Activated T-cell treated with anti-CD3 and anti-CD28 coated beads, Interleukin-2, amount 50 U/mL, for 24 hours (primary cell): ENCODE measurements at regions not wholly inside any gene's neighbourhood (a gene's known extent, or its start where the extent isn't known, plus 50 kb on each side); places are given as distances from the start of the nearest gene placed in this dataset.
"Not testable (repeated sequence)": the region's sequence is repeated elsewhere in the genome, so short reads cannot be mapped to it uniquely, and the experiment has no call there.

Experiments
- DNase-seq: peaks from one replicate; pipeline ENCODE4 v3.0.0-alpha.2; 2020
- H3K27ac Mint-ChIP-seq: 2 replicates; pipeline ENCODE4 v1.8.0; 2020; ENCODE audit warnings: mild to moderate bottlenecking, mixed read lengths
- H3K27me3 Mint-ChIP-seq: 2 replicates; pipeline ENCODE4 v1.8.0; 2020; ENCODE audit warnings: mixed read lengths
- H3K36me3 Mint-ChIP-seq: 2 replicates; pipeline ENCODE4 v1.8.0; 2020; ENCODE audit warnings: low read depth, mixed read lengths
- H3K4me1 Mint-ChIP-seq: 2 replicates; pipeline ENCODE4 v1.8.0; 2020; ENCODE audit warnings: low read depth, mixed read lengths
- H3K4me3 Mint-ChIP-seq: 2 replicates; pipeline ENCODE4 v1.8.0; 2020; ENCODE audit warnings: mild to moderate bottlenecking, moderate library complexity, mixed read lengths
- H3K9me3 Mint-ChIP-seq: 2 replicates; pipeline ENCODE4 v1.8.0; 2020; ENCODE audit warnings: mixed read lengths

DNA sequence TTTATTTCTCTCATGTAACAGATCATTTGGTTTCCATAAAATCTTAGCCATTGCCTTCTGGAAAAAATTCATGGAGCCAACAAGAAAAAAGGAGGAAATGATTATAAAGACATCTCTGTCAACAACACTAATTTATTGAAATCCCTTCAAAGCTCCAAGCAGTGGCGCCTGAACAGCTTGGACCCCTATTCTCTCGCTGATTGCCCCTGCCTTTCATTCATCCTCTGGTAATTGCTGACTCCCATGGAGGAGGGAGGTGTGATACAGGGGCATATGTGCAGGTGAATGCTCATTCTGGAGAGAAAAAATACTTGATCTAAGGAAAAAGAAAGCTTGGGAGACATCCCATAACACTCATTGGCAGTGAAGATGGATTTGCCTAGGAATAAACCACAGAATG, 345.5 kb downstream of the FGFR2 start:
- Mint-ChIP-seq H3K27me3 (no peaks in the 10 kb centered on the region), H3K4me1 (no peaks in the 10 kb centered on the region), H3K9me3 (peaks cover 3% of the 10 kb centered on the region), H3K36me3 (no peaks in the 10 kb centered on the region), H3K4me3 (no peak overlapping the region), H3K27ac (no peak overlapping the region)
- DNase-seq: no peak

DNA sequence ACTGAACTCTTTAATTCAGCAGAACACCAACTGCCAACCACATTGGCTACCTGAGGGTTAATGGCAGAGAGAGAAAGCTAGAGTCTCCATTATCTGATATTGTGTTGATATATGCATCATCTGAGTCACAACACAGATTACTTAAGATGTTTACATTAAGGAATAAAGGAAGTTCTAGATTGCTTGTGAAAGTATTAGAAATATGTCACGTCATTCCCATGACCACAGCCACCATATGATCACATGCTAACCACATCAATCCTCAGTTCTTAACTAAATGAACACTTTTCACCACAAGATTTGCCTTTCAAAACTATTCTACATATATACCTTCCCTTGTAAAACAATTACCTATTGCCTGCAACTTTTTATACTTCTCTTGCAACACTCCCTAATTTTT, 337.9 kb downstream of the FGFR2 start:
- no peak for DNase-seq
- H3K4me3 Mint-ChIP-seq: no peak overlapping the region

DNA sequence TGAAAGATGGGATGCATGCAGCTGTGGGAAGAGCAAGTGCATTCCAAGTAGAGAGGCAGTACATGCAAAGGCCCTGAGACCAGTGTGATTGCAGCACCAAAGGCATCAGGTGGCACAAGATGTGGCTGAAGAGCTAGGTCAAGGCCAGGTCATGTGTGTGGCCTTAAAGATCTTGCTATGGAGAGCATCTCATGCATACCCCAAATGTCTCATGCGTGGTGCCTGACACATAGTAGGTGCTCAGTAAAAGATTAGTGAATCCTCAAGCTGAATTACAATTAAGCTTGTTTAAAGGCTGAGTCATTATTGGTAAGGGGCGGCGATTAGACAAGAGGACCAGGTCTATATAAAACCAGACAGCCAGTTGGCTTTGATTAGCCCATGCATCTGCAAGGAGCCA, 336.6 kb downstream of the FGFR2 start:
- Mint-ChIP-seq H3K9me3 (peaks cover 3% of the 10 kb centered on the region), H3K4me1 (no peaks in the 10 kb centered on the region), H3K27ac (no peak overlapping the region), H3K36me3 (no peaks in the 10 kb centered on the region), H3K27me3 (no peaks in the 10 kb centered on the region), H3K4me3 (no peak overlapping the region)
- DNase-seq: no peak

More for the DNA sequence above, 337.9 kb downstream of the FGFR2 start:
- H3K27me3 Mint-ChIP-seq: no peaks in the 10 kb centered on the region
- H3K9me3 Mint-ChIP-seq: peaks cover 3% of the 10 kb centered on the region
- no peaks in the 10 kb centered on the region for H3K36me3 Mint-ChIP-seq
- no peaks in the 10 kb centered on the region for H3K4me1 Mint-ChIP-seq
- H3K27ac Mint-ChIP-seq: no peak overlapping the region

- Mint-ChIP-seq H3K4me3 (no peak overlapping the region), H3K4me1 (no peaks in the 10 kb centered on the region), H3K9me3 (no peaks in the 10 kb centered on the region), H3K36me3 (no peaks in the 10 kb centered on the region), H3K27ac (no peak overlapping the region), H3K27me3 (no peaks in the 10 kb centered on the region)
- DNase-seq: no peak
Measured at GRCh38 chr10:121262774-121263430, 335.3 kb downstream of the FGFR2 start.

DNA sequence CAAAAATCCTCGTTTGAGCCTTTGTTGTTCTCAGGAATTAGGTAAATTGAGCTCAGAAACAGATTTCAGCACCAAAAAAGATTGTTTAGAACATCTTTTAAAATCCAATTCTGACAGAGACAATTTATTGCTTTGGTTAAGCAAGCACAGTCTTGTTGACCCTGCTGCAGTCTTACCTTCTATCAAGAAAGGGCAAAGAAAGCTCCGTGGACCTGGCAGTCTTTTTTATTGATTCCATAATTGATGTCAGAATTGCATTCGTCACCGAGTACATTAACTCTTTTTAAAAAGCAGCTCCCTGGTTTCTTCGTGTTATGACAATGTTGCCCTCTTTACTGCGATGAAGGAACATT, 334.8 kb downstream of the FGFR2 start:
- Mint-ChIP-seq H3K4me1 (no peaks in the 10 kb centered on the region), H3K27ac (no peak overlapping the region), H3K4me3 (no peak overlapping the region), H3K9me3 (no peaks in the 10 kb centered on the region), H3K36me3 (no peaks in the 10 kb centered on the region), H3K27me3 (no peaks in the 10 kb centered on the region)
- no peak for DNase-seq

GRCh38 chr10:121265360-121266123, 332.7 kb downstream of the FGFR2 start:
- Mint-ChIP-seq H3K36me3 (no peaks in the 10 kb centered on the region), H3K4me1 (no peaks in the 10 kb centered on the region), H3K27ac (no peak overlapping the region), H3K4me3 (no peak overlapping the region), H3K9me3 (no peaks in the 10 kb centered on the region), H3K27me3 (no peaks in the 10 kb centered on the region)
- DNase-seq: no peak

- H3K4me1 Mint-ChIP-seq: no peaks in the 10 kb centered on the region
- no peak for DNase-seq
- H3K4me3 Mint-ChIP-seq: no peak overlapping the region
- no peaks in the 10 kb centered on the region for H3K27me3 Mint-ChIP-seq
- no peak overlapping the region for H3K27ac Mint-ChIP-seq
- no peaks in the 10 kb centered on the region for H3K36me3 Mint-ChIP-seq
- no peaks in the 10 kb centered on the region for H3K9me3 Mint-ChIP-seq
Measured at GRCh38 chr10:121266370-121266769, 331.9 kb downstream of the FGFR2 start.

GRCh38 chr10:121267236-121268003, 330.8 kb downstream of the FGFR2 start:
- no peak overlapping the region for H3K27ac Mint-ChIP-seq
- no peaks in the 10 kb centered on the region for H3K36me3 Mint-ChIP-seq
- DNase-seq: no peak
- H3K4me1 Mint-ChIP-seq: no peaks in the 10 kb centered on the region
- H3K4me3 Mint-ChIP-seq: no peak overlapping the region
- H3K9me3 Mint-ChIP-seq: no peaks in the 10 kb centered on the region
- H3K27me3 Mint-ChIP-seq: no peaks in the 10 kb centered on the region

DNA sequence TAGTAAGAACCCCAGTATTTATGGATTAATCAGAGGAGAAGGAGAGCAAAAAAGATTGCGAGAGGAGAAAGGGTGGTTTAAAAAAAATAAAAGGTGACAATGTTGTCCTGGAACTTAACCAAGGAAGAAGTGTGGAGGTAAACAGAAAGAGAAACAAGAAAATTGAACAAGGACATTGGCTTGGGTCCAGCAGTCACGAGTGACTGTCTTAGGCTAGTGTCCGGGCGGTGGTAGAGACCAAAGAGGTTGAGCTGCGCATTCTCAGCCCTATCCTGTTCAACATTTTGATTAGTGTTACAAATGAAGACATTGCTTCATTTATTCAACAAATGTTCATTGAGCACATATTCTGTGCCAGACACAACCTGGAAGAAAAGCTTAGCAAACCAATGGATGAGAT, 329.9 kb downstream of the FGFR2 start:
- Mint-ChIP-seq H3K4me3 (no peak overlapping the region), H3K4me1 (no peaks in the 10 kb centered on the region), H3K27me3 (no peaks in the 10 kb centered on the region), H3K27ac (no peak overlapping the region), H3K9me3 (no peaks in the 10 kb centered on the region), H3K36me3 (no peaks in the 10 kb centered on the region)
- no peak for DNase-seq

DNA sequence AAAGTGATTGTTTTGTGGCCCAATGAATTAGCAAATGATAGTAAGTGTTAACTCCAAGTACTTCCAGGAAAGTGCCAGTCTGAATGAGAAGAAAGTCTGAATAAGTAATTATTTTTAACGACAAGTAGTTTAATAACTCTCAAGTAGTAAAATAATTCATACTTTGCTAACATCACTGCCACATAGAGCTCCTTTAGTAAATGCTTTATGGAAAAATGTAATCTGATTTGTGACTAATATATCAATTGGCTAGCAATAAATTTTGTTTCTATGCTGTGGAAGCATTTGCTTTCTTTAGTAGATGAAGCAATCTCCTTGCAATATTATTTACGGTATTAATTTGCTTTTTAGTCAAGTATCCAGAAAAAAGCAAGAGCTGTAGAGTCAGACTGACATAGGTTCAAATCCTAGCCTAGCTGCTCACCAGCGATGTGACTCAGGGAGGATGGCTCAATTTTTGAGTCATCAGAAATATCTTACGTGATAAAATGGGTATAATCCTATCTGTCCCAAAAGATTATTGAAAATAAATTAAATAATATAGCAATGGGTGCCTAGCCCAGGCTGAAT, 329.3 kb downstream of the FGFR2 start:
- Mint-ChIP-seq H3K4me1 (no peaks in the 10 kb centered on the region), H3K4me3 (no peak overlapping the region), H3K36me3 (no peaks in the 10 kb centered on the region), H3K27ac (no peak overlapping the region), H3K9me3 (no peaks in the 10 kb centered on the region), H3K27me3 (no peaks in the 10 kb centered on the region)
- DNase-seq: no peak

DNA sequence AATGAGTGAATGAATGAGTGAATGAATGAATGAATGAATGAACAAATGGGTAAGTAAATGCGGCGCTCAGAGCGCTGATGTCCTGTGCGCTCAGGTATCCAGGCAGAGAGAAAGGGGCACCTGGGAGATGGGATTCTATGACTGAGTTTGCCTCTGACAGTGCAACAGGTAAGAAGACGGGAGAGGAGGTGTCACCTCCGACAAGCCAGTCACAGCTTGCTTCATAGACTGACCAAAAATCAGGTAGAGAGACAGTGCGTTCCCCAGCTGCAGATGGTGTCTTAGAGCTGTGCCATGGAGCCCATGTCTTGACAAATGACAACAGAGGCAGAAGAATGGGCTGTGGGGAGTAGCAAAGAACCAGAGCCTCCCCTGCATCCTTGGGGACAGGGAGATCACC, 327.3 kb downstream of the FGFR2 start:
- Mint-ChIP-seq H3K36me3 (no peaks in the 10 kb centered on the region), H3K4me1 (no peaks in the 10 kb centered on the region), H3K4me3 (no peak overlapping the region), H3K27me3 (no peaks in the 10 kb centered on the region), H3K9me3 (no peaks in the 10 kb centered on the region), H3K27ac (no peak overlapping the region)
- no peak for DNase-seq

DNA sequence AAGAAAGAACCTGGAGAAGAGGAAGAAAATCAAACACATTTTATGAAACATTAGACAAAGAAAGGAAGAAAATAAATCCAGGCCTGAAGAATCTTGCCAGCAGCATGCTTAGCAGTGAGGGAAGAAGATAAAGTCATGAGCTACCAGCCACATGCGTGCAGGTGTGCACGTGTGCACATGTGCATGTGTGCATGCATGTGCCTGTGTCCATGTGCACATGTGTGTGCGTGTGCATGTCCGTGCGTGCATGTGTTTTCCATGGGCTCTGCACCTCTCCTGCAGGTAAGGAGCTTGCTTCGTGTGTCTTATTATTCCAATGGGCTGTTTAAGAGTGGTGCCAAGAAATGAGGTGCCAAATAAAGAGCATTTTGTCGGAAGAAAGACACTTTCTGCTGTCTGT, 322.2 kb downstream of the FGFR2 start:
- no peaks in the 10 kb centered on the region for H3K27me3 Mint-ChIP-seq
- no peak overlapping the region for H3K27ac Mint-ChIP-seq
- H3K4me1 Mint-ChIP-seq: no peaks in the 10 kb centered on the region
- no peaks in the 10 kb centered on the region for H3K36me3 Mint-ChIP-seq
- no peak overlapping the region for H3K4me3 Mint-ChIP-seq
- no peak for DNase-seq
- H3K9me3 Mint-ChIP-seq: peaks cover 7% of the 10 kb centered on the region

DNA sequence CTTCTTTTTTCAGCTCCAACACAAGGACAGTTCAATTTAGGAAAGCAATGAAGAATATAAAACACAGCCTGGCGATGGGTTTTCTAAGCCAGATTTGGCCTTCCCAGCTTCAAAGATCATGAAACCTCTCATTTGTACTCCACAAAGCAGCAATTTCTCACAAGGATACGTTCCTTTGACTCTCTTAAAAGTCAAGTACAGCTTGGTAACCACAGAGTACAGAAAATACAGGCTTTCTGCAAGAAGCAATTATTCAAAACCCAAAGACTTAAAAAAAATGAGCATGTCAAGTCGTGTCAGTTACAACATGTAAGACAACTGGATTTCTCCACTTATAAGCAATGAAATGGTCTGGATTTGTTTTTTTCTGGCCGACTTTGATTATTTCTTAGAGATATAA, 321.4 kb downstream of the FGFR2 start:
- Mint-ChIP-seq H3K4me1 (no peaks in the 10 kb centered on the region), H3K27me3 (no peaks in the 10 kb centered on the region), H3K4me3 (no peak overlapping the region), H3K36me3 (no peaks in the 10 kb centered on the region), H3K9me3 (peaks cover 7% of the 10 kb centered on the region), H3K27ac (no peak overlapping the region)
- DNase-seq: no peak

- DNase-seq, H3K27ac Mint-ChIP-seq, H3K4me1 Mint-ChIP-seq, H3K9me3 Mint-ChIP-seq, H3K36me3 Mint-ChIP-seq, H3K27me3 Mint-ChIP-seq, H3K4me3 Mint-ChIP-seq: not testable (repeated sequence)
Measured at GRCh38 chr10:121278386-121278785, 319.9 kb downstream of the FGFR2 start.

- no peaks in the 10 kb centered on the region for H3K4me1 Mint-ChIP-seq
- H3K4me3 Mint-ChIP-seq: no peak overlapping the region
- no peak for DNase-seq
- peaks cover 6% of the 10 kb centered on the region for H3K9me3 Mint-ChIP-seq
- no peaks in the 10 kb centered on the region for H3K36me3 Mint-ChIP-seq
- no peaks in the 10 kb centered on the region for H3K27me3 Mint-ChIP-seq
- no peak overlapping the region for H3K27ac Mint-ChIP-seq
Measured at GRCh38 chr10:121281576-121281975, 316.7 kb downstream of the FGFR2 start.
